K562 (cell line): ENCODE measurements at regions not wholly inside any gene's neighbourhood (a gene's known extent, or its start where the extent isn't known, plus 50 kb on each side); places are given as distances from the start of the nearest gene placed in this dataset.

Source experiments
- ATAC-seq: fragments of 200-7000 bp; cut with Tn5 transposase; 3 replicates; pipeline ENCODE4 v1.9.1; 2020; ENCODE audit warnings: moderate library complexity
- BruUV-seq: library from RNA; stranded (reverse); fragments of 400-500 nt; replicated peaks from 2 replicates; lab custom pipeline; 2021; lab: Mats Ljungman, UMichigan
- CTCF ChIA-PET: fragments of 300-600 bp; formaldehyde crosslinking; extraction: SDS; loops from one replicate; lab custom pipeline; 2021; ENCODE audit warnings: low intra/inter-chr PET ratio; lab: Yijun Ruan, JAX
- POLR2A ChIA-PET: fragments of 300-600, 350-650 bp; sonication (Branson Sonifier 250); formaldehyde crosslinking; extraction: SDS; loops from one replicate; lab custom pipeline; 2021; ENCODE audit warnings: antibody characterized with exemption, inconsistent platforms; lab: Yijun Ruan, JAX
- DNase-seq, 4 experiments: peaks; one replicate each; pipeline versions ENCODE4 v3.0.0 to v3.0.0-alpha.2; 2011 to 2018; ENCODE audit warnings: low spot score in 3 of 4, mixed read lengths in 3 of 4; ENCODE audit errors: extremely low read depth in 1 of 4
- FAIRE-seq: peaks from 2 replicates; lab custom pipeline; 2011; peaks lifted over from hg19 to GRCh38; lab: Jason Lieb, UNC
- H2AFZ ChIP-seq: 2 replicates; pipeline ENCODE4 v1.6.0; 2011; ENCODE audit warnings: low read depth, low read length, control low read depth, inconsistent platforms
- H3K27ac ChIP-seq: fragments of 200-600 bp; 3 replicates; pipeline ENCODE4 v1.8.0; 2011; ENCODE audit warnings: low read depth, mild to moderate bottlenecking, control low read depth, inconsistent platforms, low read length, moderate library complexity, mixed read lengths; ENCODE audit errors: extremely low read depth
- H3K27me3 ChIP-seq, 2 experiments: fragments of 300-600 bp in 1 of 2; 2 replicates in 1 of 2; 3 replicates in 1 of 2; pipeline versions ENCODE4 v1.6.0 to v1.8.0; 2011; ENCODE audit warnings: inconsistent platforms in 2 of 2, low read length in 2 of 2, mild to moderate bottlenecking in 1 of 2, mixed read lengths in 1 of 2, moderate library complexity in 1 of 2; ENCODE audit not compliant: control insufficient read depth in 2 of 2, insufficient read depth in 2 of 2
- H3K36me3 ChIP-seq: fragments of 300-600 bp; 3 replicates; pipeline ENCODE4 v1.8.0; 2011; ENCODE audit warnings: mild to moderate bottlenecking, low read length, inconsistent platforms; ENCODE audit not compliant: control insufficient read depth, insufficient read depth
- H3K4me1 ChIP-seq, 2 experiments: fragments of 200-600 bp in 1 of 2; replicated peaks in 1 of 2; 2 replicates in 1 of 2; 3 replicates in 1 of 2; pipeline versions ENCODE4 v1.5.1 to v1.8.0; 2011; ENCODE audit warnings: inconsistent platforms in 2 of 2, low read length in 2 of 2, mild to moderate bottlenecking in 1 of 2, mixed read lengths in 1 of 2, moderate library complexity in 1 of 2; ENCODE audit not compliant: control insufficient read depth in 2 of 2, insufficient read depth in 2 of 2
- H3K4me2 ChIP-seq: 2 replicates; pipeline ENCODE4 v1.6.1; 2011; ENCODE audit warnings: low read length, control low read depth, inconsistent platforms, mixed read lengths; ENCODE audit not compliant: insufficient read depth
- H3K4me3 ChIP-seq: fragments of 200-600 bp; sonication (generic), shearing (Covaris generic); 2 replicates; pipeline ENCODE4 v1.5.1; 2016; ENCODE audit warnings: control low read depth, inconsistent platforms
- H3K79me2 ChIP-seq: fragments of 200-600 bp; 3 replicates; pipeline ENCODE4 v1.8.0; 2011; ENCODE audit warnings: low read length, inconsistent platforms; ENCODE audit not compliant: control insufficient read depth, insufficient read depth
- H3K9ac ChIP-seq, 2 experiments: 2 replicates each; pipeline versions ENCODE4 v1.6.0 to v1.6.1; 2011; ENCODE audit warnings: low read depth in 2 of 2, low read length in 2 of 2, control low read depth in 1 of 2, inconsistent platforms in 1 of 2, mild to moderate bottlenecking in 1 of 2, mixed read lengths in 1 of 2; ENCODE audit not compliant: insufficient read depth in 1 of 2
- H3K9me1 ChIP-seq: one replicate; pipeline ENCODE4 v1.6.0; 2011; ENCODE audit warnings: inconsistent platforms, mild to moderate bottlenecking, low read length, moderate library complexity; ENCODE audit not compliant: control insufficient read depth, insufficient read depth
- H3K9me3 ChIP-seq: replicated peaks from 2 replicates; pipeline ENCODE4 v1.5.1; 2011; ENCODE audit warnings: low read depth, low read length, inconsistent platforms; ENCODE audit not compliant: control insufficient read depth, insufficient read depth
- H4K20me1 ChIP-seq: replicated peaks from 2 replicates; pipeline ENCODE4 v1.6.1; 2011; ENCODE audit warnings: low read length, inconsistent platforms, mixed read lengths; ENCODE audit not compliant: control insufficient read depth, insufficient read depth
- MAFF ChIP-seq: IDR thresholded peaks from 2 replicates; pipeline ENCODE4 v1.6.1; 2012; ENCODE audit warnings: low read length, improper control_type of control experiment
- PRDM10 ChIP-seq: fragments of 450-650 bp; IDR thresholded peaks from 2 replicates; pipeline ENCODE4 v1.6.1; 2018; ENCODE audit not compliant: partially characterized antibody
- TOE1 ChIP-seq, 2 experiments: fragments of 450-650 bp in 1 of 2; sonication (generic) in 1 of 2; formaldehyde crosslinking in 1 of 2; IDR thresholded peaks; 2 replicates each; pipeline versions ENCODE4 v1.7.1 to v1.8.0; 2016 to 2022; ENCODE audit warnings: borderline replicate concordance in 2 of 2, mild to moderate bottlenecking in 2 of 2, antibody characterized with exemption in 1 of 2, inconsistent platforms in 1 of 2, low read depth in 1 of 2, missing genetic modification reagents in 1 of 2, moderate library complexity in 1 of 2
- ZKSCAN1 ChIP-seq: fragments of 150-350 bp; IDR thresholded peaks from 2 replicates; pipeline ENCODE4 v1.6.1; 2016; ENCODE audit warnings: low read depth, low read length
- ZNF3 ChIP-seq: fragments of 250-450 bp; sonication (Bioruptor Pico); IDR thresholded peaks from 2 replicates; pipeline ENCODE4 v1.5.0; 2021; ENCODE audit warnings: mild to moderate bottlenecking, moderate library complexity
- ZNF551 ChIP-seq: fragments of 250-450 bp; sonication (Bioruptor Pico); IDR thresholded peaks from 2 replicates; pipeline ENCODE4 v1.5.0; 2021; ENCODE audit warnings: mild to moderate bottlenecking, moderate library complexity
- WGBS: fragments of 100-300 bp; shearing (Covaris generic); methylation state at CpG from one replicate; pipeline ENCODE4 v1.1.6; 2016; ENCODE audit warnings: low coverage, mixed read lengths; ENCODE audit not compliant: insufficient coverage; ENCODE audit errors: missing lambda C conversion rate; 5-methylcytosine and 5-hydroxymethylcytosine counted together
- in situ Hi-C: fragments of 300-500 bp; cut with MboI; formaldehyde crosslinking; loops from 4 replicates; pipeline ENCODE4 v1.15.0; 2018; ENCODE audit warnings: inconsistent platforms, mixed read lengths
- intact Hi-C: fragments of 100-400 bp; cut with micrococcal nuclease; formaldehyde crosslinking; loops from 2 replicates; pipeline ENCODE4 v1.14.2; 2022

GRCh38 chr3:59663076-59663850 is 613.4 kb upstream of the CFAP20DC start:
- H3K9me3 ChIP-seq, result no peaks in the 10 kb centered on the region
- ChIA-PET POLR2A (no interaction called here), CTCF (no interaction called here)
- DNase-seq, result no peak
- no peak overlapping the region for H3K27ac ChIP-seq
- 0% methylated on average over 2 of the region's 2 CpGs for WGBS
- in situ Hi-C loops, result no loop called here
- H3K9ac ChIP-seq, result no peak overlapping the region
- no peak for FAIRE-seq
- no TSS peak for BruUV-seq
- no peaks in the 10 kb centered on the region for H3K36me3 ChIP-seq
- H4K20me1 ChIP-seq, result no peaks in the 10 kb centered on the region
- H3K9me1 ChIP-seq, result no peaks in the 10 kb centered on the region
- no peaks in the 10 kb centered on the region for H3K27me3 ChIP-seq
- ATAC-seq, result no peak
- H3K79me2 ChIP-seq, result no peaks in the 10 kb centered on the region
- intact Hi-C loops, result no loop called here
- H3K4me2 ChIP-seq, result no peak overlapping the region
- no peaks in the 10 kb centered on the region for H3K4me1 ChIP-seq
- H2AFZ ChIP-seq, result no peak overlapping the region
- no peak overlapping the region for H3K4me3 ChIP-seq
- no peak for TF ChIP-seq ZNF551 (CRISPR knock-in tag)
- TF ChIP-seq ZKSCAN1, result no peak
- TF ChIP-seq PRDM10, result no peak
- no peak for TF ChIP-seq TOE1 (IDR thresholded peaks at IDR 0.05; ENCODE audit: borderline replicate concordance)
- no peak for TF ChIP-seq TOE1 (CRISPR knock-in tag; IDR thresholded peaks at IDR 0.05; ENCODE audit: borderline replicate concordance, low read depth)
- TF ChIP-seq MAFF, result no peak
- TF ChIP-seq ZNF3, result no peak
- TF ChIP-seq, all 486 proteins: peak for 0
